Ascending aorta (tissue), 2 donors: ENCODE measurements at regions not wholly inside any gene's neighbourhood (a gene's known extent, or its start where the extent isn't known, plus 50 kb on each side); places are given as distances from the start of the nearest gene placed in this dataset.

Source experiments
- DNase-seq, 2 donors: peaks; one replicate each; pipeline ENCODE4 v3.0.0-alpha.2; 2019; ENCODE audit warnings: low spot score in 2 of 2
- H3K27ac ChIP-seq, 2 donors: fragments of 200-600 bp; sonication (generic); one replicate each; pipeline ENCODE4 v1.5.1; 2016 to 2017; ENCODE audit warnings: mild to moderate bottlenecking in 1 of 2
- H3K27me3 ChIP-seq: fragments of 200-600 bp; sonication (generic); one replicate; pipeline ENCODE4 v1.5.1; 2017
- H3K36me3 ChIP-seq, 2 donors: fragments of 200-600 bp; sonication (generic); one replicate each; pipeline ENCODE4 v1.5.1; 2016
- H3K4me1 ChIP-seq, 2 donors: fragments of 200-600 bp; sonication (generic); one replicate each; pipeline ENCODE4 v1.5.1; 2016 to 2017; ENCODE audit warnings: mild to moderate bottlenecking in 1 of 2
- H3K4me3 ChIP-seq, 2 donors: fragments of 200-600 bp; sonication (generic); one replicate each; pipeline ENCODE4 v1.5.1; 2016 to 2017; ENCODE audit warnings: mild to moderate bottlenecking in 1 of 2
- H3K9me3 ChIP-seq, 2 donors: fragments of 200-600 bp; sonication (generic); one replicate each; pipeline ENCODE4 v1.5.1; 2016
- intact Hi-C: fragments of 100-400 bp; cut with DNase I; formaldehyde crosslinking; loops from one replicate; pipeline ENCODE4 v1.15.1; 2023
- TF ChIP-seq, protein P1 (sequence below), 3 experiments: fragments of 200-600 bp in 2 of 3; fragments of 450-650 bp in 1 of 3; sonication (generic) in 2 of 3; IDR thresholded peaks; one replicate each; pipeline ENCODE4 v1.5.1; 2016 to 2019; ENCODE audit warnings: antibody characterized with exemption in 3 of 3, mild to moderate bottlenecking in 1 of 3, moderate library complexity in 1 of 3

DNA sequence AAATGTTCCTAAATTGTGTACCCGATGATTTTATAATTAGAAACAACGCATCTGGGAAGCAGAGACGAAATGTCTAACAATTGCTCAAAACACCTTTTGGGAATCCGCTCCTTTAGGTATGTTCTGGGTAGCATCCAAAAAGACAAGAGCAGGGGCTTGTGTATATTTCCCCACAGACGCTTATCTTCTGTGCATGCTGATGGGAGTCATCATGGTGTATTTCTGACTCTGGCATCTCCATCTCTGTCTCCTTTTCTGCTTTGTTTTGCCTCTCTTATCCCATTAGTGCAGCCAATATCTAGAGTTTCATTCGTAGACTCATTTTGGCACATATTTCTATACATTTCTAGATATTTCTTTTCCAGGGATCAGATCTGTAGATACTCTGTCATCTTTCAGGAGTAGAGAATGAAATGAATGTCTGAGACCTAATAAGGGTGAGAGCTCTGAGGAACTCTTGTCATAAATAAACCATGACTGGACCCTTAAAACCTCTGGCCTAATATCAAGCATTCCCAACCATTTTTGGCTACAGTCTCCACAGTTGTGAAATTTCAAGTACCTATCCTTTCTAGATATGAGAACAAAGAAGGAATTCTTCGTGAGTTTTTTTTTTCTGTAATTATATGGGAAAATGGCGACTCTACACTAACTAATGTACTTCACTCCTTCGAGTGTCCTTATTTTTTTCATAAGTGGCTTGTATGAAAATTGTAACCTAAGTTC, 508.2 kb downstream of the ACTL7B start:
- Histone ChIP-seq H3K4me3 (no peak overlapping the region), H3K27ac (peak overlapping the region; percentile 16 to 26), H3K36me3 (no peaks in the 10 kb centered on the region), H3K27me3 (no peaks in the 10 kb centered on the region), H3K4me1 (peaks cover 0 to 12% of the 10 kb centered on the region in 2 donors), H3K9me3 (no peaks in the 10 kb centered on the region)
- no peak for DNase-seq
- TF ChIP-seq, protein P1, sequence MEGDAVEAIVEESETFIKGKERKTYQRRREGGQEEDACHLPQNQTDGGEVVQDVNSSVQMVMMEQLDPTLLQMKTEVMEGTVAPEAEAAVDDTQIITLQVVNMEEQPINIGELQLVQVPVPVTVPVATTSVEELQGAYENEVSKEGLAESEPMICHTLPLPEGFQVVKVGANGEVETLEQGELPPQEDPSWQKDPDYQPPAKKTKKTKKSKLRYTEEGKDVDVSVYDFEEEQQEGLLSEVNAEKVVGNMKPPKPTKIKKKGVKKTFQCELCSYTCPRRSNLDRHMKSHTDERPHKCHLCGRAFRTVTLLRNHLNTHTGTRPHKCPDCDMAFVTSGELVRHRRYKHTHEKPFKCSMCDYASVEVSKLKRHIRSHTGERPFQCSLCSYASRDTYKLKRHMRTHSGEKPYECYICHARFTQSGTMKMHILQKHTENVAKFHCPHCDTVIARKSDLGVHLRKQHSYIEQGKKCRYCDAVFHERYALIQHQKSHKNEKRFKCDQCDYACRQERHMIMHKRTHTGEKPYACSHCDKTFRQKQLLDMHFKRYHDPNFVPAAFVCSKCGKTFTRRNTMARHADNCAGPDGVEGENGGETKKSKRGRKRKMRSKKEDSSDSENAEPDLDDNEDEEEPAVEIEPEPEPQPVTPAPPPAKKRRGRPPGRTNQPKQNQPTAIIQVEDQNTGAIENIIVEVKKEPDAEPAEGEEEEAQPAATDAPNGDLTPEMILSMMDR (IDR thresholded peaks at IDR 0.05) = no peak
- intact Hi-C loops = no loop called here

DNA sequence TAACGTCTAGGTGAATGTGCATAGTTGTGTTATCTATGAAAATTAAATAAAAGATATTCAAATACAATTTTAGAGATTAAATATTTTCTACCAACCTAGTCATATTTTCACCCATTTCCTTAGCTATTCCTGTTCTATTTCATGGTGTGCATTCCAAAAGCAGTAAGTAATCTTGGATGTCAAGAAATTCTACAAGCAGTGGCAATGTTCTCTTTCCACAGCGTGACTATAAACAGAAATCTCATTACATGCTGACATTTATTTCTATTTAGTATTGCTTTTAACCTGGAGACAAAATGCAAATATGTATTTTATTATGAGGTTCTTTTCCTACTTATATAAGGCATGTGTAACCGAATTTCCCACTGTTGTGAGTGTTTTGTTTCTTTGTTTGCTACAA, 510.0 kb downstream of the ACTL7B start:
- Histone ChIP-seq H3K4me3 (no peak overlapping the region), H3K9me3 (no peaks in the 10 kb centered on the region), H3K27me3 (no peaks in the 10 kb centered on the region), H3K4me1 (peaks cover 0 to 12% of the 10 kb centered on the region in 2 donors), H3K36me3 (no peaks in the 10 kb centered on the region), H3K27ac (peak overlapping the region; percentile 9 to 50)
- DNase-seq = no peak
- intact Hi-C loops = no loop called here
- TF ChIP-seq, protein P1 (IDR thresholded peaks at IDR 0.05) = no peak

DNA sequence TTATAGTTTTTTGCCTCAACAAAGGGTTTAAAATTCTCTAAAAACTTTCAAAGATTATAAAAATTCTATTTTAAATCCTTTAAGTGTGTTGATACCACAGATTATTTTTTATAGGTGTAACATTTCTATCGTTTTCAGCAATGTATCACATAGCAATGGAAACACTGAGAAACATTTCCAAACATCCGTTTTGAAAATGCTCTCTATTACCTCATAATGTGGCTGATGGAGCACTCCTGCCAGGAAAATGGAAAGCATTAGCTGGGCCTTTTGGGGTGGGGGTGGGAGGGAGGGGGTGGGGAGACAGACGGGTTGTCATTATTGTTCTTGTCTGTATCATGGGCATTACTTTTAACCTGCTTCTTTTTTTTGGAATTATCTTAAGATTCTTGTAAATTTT, 516.5 kb downstream of the ACTL7B start:
- no peak for DNase-seq
- Histone ChIP-seq H3K27me3 (no peaks in the 10 kb centered on the region), H3K36me3 (no peaks in the 10 kb centered on the region), H3K9me3 (no peaks in the 10 kb centered on the region), H3K27ac (no peak overlapping the region), H3K4me3 (no peak overlapping the region), H3K4me1 (no peaks in the 10 kb centered on the region)
- intact Hi-C loops = no loop called here
- TF ChIP-seq, protein P1 (IDR thresholded peaks at IDR 0.05) = no peak

DNA sequence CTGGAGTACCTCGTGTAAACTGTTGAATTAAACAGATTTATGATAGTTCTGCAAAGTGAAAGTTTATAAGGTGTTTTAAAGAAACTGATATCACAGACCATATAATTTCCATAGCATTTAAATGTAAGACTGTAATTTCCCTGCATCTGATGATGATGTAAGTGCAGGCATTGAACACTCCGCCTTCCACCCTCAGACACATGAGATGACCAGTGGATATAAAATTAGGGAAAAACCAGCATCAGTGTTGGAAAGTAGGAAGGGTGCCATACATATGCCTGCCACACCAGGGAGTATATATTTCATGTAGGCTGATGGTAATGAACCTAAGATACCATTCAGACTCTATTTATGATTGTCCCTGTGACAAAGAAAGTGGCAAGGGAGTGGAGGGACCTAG, 519.2 kb downstream of the ACTL7B start:
- TF ChIP-seq, protein P1 (IDR thresholded peaks at IDR 0.05) = no peak
- Histone ChIP-seq H3K36me3 (no peaks in the 10 kb centered on the region), H3K9me3 (no peaks in the 10 kb centered on the region), H3K4me1 (no peaks in the 10 kb centered on the region), H3K4me3 (no peak overlapping the region), H3K27ac (no peak overlapping the region), H3K27me3 (no peaks in the 10 kb centered on the region)
- no peak for DNase-seq
- intact Hi-C loops = no loop called here

DNA sequence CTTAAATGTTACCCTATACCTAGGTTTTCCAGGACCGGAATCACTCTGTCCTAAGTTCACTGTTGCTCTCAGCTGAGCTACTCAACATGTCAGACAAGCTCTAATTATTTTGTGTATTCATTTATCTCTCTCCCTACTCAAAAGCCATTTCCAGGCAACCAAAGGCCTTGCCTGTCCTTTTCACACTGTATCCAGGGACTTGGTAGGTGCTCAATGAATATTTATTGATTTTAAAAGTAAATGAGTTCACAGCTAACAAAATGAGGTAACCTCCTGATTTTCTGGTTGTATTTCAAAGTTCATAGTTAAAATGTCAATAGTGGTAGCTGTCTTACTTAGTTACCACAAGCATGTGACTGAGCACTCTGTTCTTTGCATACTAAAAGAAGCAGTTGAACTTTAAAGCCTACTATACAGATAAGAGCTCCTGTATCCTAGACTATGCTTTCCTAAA, 522.2 kb downstream of the ACTL7B start:
- intact Hi-C loops = no loop called here
- H3K4me3 ChIP-seq = no peak overlapping the region

More for the DNA sequence above, 522.2 kb downstream of the ACTL7B start:
- H3K27ac ChIP-seq = no peak overlapping the region
- TF ChIP-seq, protein P1 (IDR thresholded peaks at IDR 0.05) = no peak
- H3K27me3 ChIP-seq = no peaks in the 10 kb centered on the region
- DNase-seq = no peak
- H3K4me1 ChIP-seq = no peaks in the 10 kb centered on the region
- peaks cover 0 to 2% of the 10 kb centered on the region in 2 donors for H3K9me3 ChIP-seq
- no peaks in the 10 kb centered on the region for H3K36me3 ChIP-seq
